GM12872 (cell line): ENCODE measurements at regions not wholly inside any gene's neighbourhood (a gene's known extent, or its start where the extent isn't known, plus 50 kb on each side); places are given as distances from the start of the nearest gene placed in this dataset.

Source experiments
- TF ChIP-seq, protein P1 (sequence below): IDR thresholded peaks from 3 replicates; pipeline ENCODE4 v1.5.1; 2011; ENCODE audit warnings: low read depth, mild to moderate bottlenecking, low read length, moderate library complexity; ENCODE audit not compliant: insufficient read depth

DNA sequence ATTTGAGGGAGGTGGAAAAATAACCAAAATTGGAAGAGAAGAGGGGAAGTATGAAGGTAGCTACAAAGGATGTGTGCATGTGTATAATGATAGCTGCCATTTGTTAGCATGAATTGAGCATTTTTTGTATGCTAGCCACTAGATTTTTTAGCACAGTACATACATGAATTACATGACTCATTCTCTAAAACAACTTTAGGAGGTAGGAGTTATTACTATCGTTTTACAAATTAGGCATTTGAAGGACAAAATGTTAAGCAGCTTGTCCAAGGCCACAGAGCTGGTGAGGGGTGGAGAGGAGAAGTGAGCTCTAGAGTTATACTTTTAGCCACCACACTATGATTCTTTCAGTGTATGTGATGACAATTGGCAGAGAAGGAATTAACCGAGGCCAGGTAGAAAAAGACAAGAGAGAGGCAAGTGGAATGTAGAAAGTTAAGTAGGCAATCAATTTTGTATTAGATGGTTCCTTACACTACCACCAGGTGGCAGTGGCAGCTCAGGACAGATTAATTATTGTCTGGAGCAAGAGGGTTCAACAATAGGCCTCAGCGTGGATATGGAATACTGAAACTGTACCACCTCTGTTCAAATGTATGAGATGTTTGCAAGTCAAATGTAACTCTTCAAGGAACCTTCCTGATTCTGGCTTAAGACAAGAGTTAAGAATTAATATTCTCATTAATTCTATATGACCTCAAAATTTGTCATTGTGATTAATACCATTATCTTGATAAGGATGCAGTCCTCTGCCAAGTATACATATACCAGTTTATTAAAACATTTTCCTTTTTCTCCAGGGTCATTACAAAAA is 128.0 kb downstream of the MBL2 start:
- TF ChIP-seq, protein P1, sequence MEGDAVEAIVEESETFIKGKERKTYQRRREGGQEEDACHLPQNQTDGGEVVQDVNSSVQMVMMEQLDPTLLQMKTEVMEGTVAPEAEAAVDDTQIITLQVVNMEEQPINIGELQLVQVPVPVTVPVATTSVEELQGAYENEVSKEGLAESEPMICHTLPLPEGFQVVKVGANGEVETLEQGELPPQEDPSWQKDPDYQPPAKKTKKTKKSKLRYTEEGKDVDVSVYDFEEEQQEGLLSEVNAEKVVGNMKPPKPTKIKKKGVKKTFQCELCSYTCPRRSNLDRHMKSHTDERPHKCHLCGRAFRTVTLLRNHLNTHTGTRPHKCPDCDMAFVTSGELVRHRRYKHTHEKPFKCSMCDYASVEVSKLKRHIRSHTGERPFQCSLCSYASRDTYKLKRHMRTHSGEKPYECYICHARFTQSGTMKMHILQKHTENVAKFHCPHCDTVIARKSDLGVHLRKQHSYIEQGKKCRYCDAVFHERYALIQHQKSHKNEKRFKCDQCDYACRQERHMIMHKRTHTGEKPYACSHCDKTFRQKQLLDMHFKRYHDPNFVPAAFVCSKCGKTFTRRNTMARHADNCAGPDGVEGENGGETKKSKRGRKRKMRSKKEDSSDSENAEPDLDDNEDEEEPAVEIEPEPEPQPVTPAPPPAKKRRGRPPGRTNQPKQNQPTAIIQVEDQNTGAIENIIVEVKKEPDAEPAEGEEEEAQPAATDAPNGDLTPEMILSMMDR: peak; percentile 73

DNA sequence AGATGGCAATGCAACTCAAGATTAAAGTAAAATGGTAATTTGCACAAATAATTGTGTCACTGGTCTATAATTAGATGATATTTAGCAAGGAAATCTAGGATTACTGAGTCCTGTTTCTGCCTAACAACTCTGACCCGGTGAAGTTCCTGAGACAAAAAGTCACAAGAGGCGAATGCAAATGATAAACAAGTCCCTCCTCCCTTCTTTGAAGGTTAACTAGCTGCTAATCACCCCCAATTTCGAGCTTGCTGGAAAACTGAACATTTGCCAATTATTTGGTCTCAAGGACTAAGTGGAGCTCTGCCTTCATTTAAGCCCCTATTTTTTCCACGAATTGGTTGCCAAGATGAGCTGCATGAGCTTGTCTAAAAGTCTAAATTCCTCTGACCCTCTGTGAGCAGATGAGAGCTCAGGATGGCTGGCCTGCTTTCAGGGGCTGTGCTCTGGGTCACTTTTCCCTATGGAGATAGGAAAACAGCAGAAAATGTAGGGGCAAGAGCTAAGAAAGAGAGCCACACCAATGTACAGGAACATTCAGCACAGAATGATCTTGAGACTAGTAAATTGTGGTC is 127.3 kb downstream of the MBL2 start:
- TF ChIP-seq, protein P1: no peak

DNA sequence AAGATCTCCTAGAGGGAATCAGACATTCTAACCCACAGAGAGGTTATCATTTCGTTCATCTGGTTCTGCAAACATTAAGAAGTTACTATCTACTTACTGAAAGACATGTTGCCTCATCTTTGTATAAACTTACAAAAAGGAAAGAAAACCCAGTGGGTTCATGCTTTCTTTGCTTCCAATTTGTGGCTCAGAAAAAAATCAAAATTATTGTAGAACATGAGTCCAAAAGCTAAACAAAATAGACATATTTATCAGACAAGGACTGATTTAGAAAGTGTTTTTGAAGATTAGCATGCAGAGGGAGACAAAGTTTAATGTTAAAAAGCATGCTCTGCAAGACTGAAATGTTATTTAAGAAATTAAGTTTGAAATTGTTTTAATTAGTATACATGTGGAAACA is 123.1 kb downstream of the MBL2 start:
- TF ChIP-seq, protein P1: no peak

DNA sequence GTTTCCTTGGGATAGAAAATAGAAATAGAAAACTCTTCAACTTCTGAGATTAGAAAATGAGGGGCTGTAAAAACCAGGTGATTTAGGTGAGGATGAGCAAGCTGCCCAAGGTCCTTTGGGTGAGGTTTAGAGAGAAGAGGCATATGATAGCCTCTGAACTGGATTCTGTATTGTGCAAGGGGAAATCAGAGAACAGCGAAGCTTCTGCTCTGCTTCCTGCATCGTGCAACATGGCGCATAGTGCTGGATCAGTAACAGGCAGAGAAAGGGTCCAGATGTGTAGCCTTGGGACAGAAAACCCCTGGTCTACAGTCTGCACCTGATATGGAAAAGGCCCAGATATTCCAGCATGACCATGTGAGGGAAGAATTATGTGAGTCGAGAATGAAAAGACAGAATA is 121.7 kb downstream of the MBL2 start:
- TF ChIP-seq, protein P1: no peak

GRCh38 chr10:52651293-52651692 is 121.3 kb downstream of the MBL2 start:
- TF ChIP-seq, protein P1: no peak

- TF ChIP-seq, protein P1: no peak
These were observed 119.9 kb downstream of the MBL2 start for GRCh38 chr10:52652431-52653262.

- TF ChIP-seq, protein P1: no peak
These were observed 119.2 kb downstream of the MBL2 start for GRCh38 chr10:52653263-52653909.
